Right lobe of liver (tissue), 6 donors: ENCODE measurements at regions not wholly inside any gene's neighbourhood (a gene's known extent, or its start where the extent isn't known, plus 50 kb on each side); places are given as distances from the start of the nearest gene placed in this dataset.

Experiments
- ATAC-seq, 4 donors: fragments of 200-7000 bp; cut with Tn5 transposase; one replicate each; pipeline ENCODE4 v1.9.1; 2020; ENCODE audit warnings: mild to moderate bottlenecking in 4 of 4, moderate library complexity in 4 of 4
- DNase-seq, 3 donors: peaks; one replicate each; pipeline ENCODE4 v3.0.0-alpha.2; 2020
- H3K27ac ChIP-seq, 3 donors: fragments of 200-600 bp; one replicate each; pipeline ENCODE4 v1.8.0; 2022
- H3K27me3 ChIP-seq, 2 donors: fragments of 200-600 bp; one replicate each; pipeline ENCODE4 v1.8.0; 2022
- H3K36me3 ChIP-seq, 4 donors: fragments of 200-600 bp; sonication (generic) in 1 of 4; one replicate each; pipeline versions ENCODE4 v1.5.1 to v1.8.0; 2017 to 2022; ENCODE audit warnings: control low read depth in 1 of 4
- H3K4me1 ChIP-seq, 4 donors: fragments of 200-600 bp; sonication (generic) in 1 of 4; one replicate each; pipeline versions ENCODE4 v1.5.1 to v1.8.0; 2017 to 2022; ENCODE audit warnings: control low read depth in 1 of 4
- H3K4me3 ChIP-seq, 3 donors: fragments of 200-600 bp; one replicate each; pipeline ENCODE4 v1.8.0; 2022
- H3K9me3 ChIP-seq, 4 donors: fragments of 200-600 bp; sonication (generic) in 1 of 4; one replicate each; pipeline versions ENCODE4 v1.5.1 to v1.8.0; 2017 to 2022; ENCODE audit warnings: control low read depth in 1 of 4
- CTCF ChIP-seq, 4 donors: fragments of 200-600 bp in 3 of 4; fragments of 450-650 bp in 1 of 4; IDR thresholded peaks; one replicate each; pipeline versions ENCODE4 v1.5.1 to v1.8.0; 2016 to 2022; ENCODE audit warnings: antibody characterized with exemption in 4 of 4, mild to moderate bottlenecking in 2 of 4
- POLR2A ChIP-seq: fragments of 450-650 bp; IDR thresholded peaks from one replicate; pipeline ENCODE4 v1.6.1; 2017; ENCODE audit warnings: antibody characterized with exemption, mild to moderate bottlenecking
- WGBS: methylation state at CpG from one replicate; pipeline ENCODE4 v1.1.6; 2018; ENCODE audit warnings: low coverage, low lambda C conversion rate; ENCODE audit not compliant: insufficient coverage; ENCODE audit errors: missing lambda C conversion rate; 5-methylcytosine and 5-hydroxymethylcytosine counted together
- intact Hi-C, 2 donors: fragments of 100-400 bp; cut with DNase I; formaldehyde crosslinking; loops; one replicate each; pipeline versions ENCODE4 v1.11.2 to v1.14.1; 2022
- donor health status: DM: no; HTN: yes; CAD: no.
- donor health status: DM: no; HTN: no; CAD: no.
- donor health status: DM: no; HTN: no; CAD: no.
- donor health status: DM: no; HTN: yes; CAD: no.
- donor health status: DM: no; HTN: yes; CAD: no.

- no peak overlapping the region for H3K4me3 ChIP-seq
- no peaks in the 10 kb centered on the region for H3K27me3 ChIP-seq
- H3K4me1 ChIP-seq: no peaks in the 10 kb centered on the region
- WGBS: 35% methylated on average over 3 of the region's 3 CpGs
- DNase-seq: no peak
- H3K36me3 ChIP-seq: no peaks in the 10 kb centered on the region
- H3K27ac ChIP-seq: no peak overlapping the region
- TF ChIP-seq CTCF (IDR thresholded peaks at IDR 0.05) (no peak), POLR2A (no peak)
- no peaks in the 10 kb centered on the region for H3K9me3 ChIP-seq
- intact Hi-C loops: no loop called here
- no peak for ATAC-seq
Observed at GRCh38 chr6:4370066-4370465, 234.7 kb upstream of the ECI2 start.

DNA sequence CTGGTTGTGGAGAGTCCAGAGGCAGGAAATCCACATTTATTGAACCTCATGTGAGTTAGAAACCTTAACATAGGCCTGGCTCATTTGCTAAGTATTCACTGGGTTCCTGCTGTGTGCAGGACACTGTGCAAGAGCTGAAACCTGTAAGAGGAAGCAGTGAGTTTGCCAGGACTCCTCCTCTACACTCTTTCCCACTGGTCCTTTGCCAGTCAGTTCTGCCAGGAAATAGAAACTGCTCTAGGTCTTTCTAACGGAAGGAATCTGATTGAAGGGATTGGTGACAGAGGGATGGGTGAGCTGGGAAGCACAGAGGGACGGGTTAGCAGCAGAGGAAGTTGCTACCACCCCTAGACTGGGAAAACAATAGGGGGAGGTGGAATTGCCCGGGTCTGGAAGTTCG lies 234.2 kb upstream of the ECI2 start:
- no peaks in the 10 kb centered on the region for H3K4me1 ChIP-seq
- no peaks in the 10 kb centered on the region for H3K36me3 ChIP-seq
- no peak overlapping the region for H3K4me3 ChIP-seq
- no peak overlapping the region for H3K27ac ChIP-seq
- ATAC-seq (peak in 1 of 4 donors; percentile 40), DNase-seq (no peak)
- no peaks in the 10 kb centered on the region for H3K27me3 ChIP-seq
- WGBS: 34% methylated on average over 4 of the region's 4 CpGs
- TF ChIP-seq CTCF (IDR thresholded peaks at IDR 0.05): no peak
- TF ChIP-seq POLR2A: no peak
- intact Hi-C loops: no loop called here
- H3K9me3 ChIP-seq: no peaks in the 10 kb centered on the region

DNA sequence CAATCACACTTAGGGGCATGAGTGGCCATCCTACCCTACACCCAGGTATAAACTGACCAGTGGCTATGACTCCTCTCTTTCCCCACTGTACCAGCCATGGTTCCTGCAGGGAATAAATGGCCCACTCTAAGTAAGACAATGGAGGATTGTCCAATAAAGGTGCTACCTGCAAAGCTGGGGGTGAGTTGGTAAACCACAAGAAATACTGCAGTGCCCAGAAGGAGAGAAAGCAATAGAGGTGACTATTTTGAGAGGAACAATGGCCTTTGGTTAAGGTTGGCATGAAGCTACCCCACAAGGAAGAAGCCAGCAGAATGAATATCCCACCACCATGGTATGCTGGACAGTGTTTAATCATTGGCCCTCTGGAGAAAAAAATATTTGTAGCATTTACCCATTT lies 233.3 kb upstream of the ECI2 start:
- Histone ChIP-seq H3K36me3 (no peaks in the 10 kb centered on the region), H3K27ac (no peak overlapping the region), H3K9me3 (no peaks in the 10 kb centered on the region), H3K27me3 (no peaks in the 10 kb centered on the region), H3K4me1 (peaks cover 0 to 3% (median 0%) of the 10 kb centered on the region in 4 donors), H3K4me3 (no peak overlapping the region)
- TF ChIP-seq POLR2A (no peak), CTCF (IDR thresholded peaks at IDR 0.05) (no peak)
- ATAC-seq (no peak), DNase-seq (no peak)
- intact Hi-C loops: no loop called here

DNA sequence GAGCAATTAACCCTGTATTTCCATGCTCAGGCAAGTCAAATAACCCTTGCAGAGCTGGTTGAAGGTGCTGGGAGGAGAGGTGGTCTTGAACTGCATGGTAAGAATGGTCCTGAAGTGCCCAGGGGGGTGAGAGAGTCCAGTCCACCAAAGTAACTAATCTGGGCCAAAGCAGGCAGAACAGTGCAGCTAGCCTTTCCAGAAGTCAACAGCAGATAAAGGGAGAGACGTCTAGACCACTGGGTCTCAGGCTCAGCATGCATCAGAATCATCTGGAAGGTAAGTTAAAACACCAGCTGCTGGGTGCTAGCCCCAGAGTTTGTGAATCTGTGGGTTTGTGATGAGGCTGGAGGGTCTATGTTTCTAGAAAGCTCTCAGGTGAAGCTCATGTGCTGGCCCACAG lies 232.3 kb upstream of the ECI2 start:
- TF ChIP-seq POLR2A (no peak), CTCF (IDR thresholded peaks at IDR 0.05) (no peak)
- peaks cover 0 to 6% (median 0%) of the 10 kb centered on the region in 4 donors for H3K4me1 ChIP-seq
- no peaks in the 10 kb centered on the region for H3K9me3 ChIP-seq
- H3K4me3 ChIP-seq: no peak overlapping the region
- no peaks in the 10 kb centered on the region for H3K27me3 ChIP-seq
- H3K36me3 ChIP-seq: no peaks in the 10 kb centered on the region
- no peak for DNase-seq
- 29% methylated on average over 1 of the region's 1 CpG for WGBS
- intact Hi-C loops: no loop called here
- ATAC-seq: no peak
- H3K27ac ChIP-seq: no peak overlapping the region

- H3K36me3 ChIP-seq: no peaks in the 10 kb centered on the region
- no peak for DNase-seq
- H3K4me3 ChIP-seq: no peak overlapping the region
- no peaks in the 10 kb centered on the region for H3K27me3 ChIP-seq
- WGBS: 52% methylated on average over 7 of the region's 11 CpGs
- H3K4me1 ChIP-seq: peaks cover 0 to 6% (median 0%) of the 10 kb centered on the region in 4 donors
- TF ChIP-seq POLR2A: no peak
- TF ChIP-seq CTCF (IDR thresholded peaks at IDR 0.05): no peak
- H3K27ac ChIP-seq: no peak overlapping the region
- ATAC-seq: no peak
- intact Hi-C loops: no loop called here
- no peaks in the 10 kb centered on the region for H3K9me3 ChIP-seq
Observed at GRCh38 chr6:4366635-4367395, 231.4 kb upstream of the ECI2 start.
